GM19238 (cell line): ENCODE measurements at regions not wholly inside any gene's neighbourhood (a gene's known extent, or its start where the extent isn't known, plus 50 kb on each side); places are given as distances from the start of the nearest gene placed in this dataset.

Experiments
- DNase-seq: peaks from one replicate; pipeline ENCODE4 v3.0.0; 2011; ENCODE audit warnings: low spot score; ENCODE audit not compliant: insufficient read length

DNA sequence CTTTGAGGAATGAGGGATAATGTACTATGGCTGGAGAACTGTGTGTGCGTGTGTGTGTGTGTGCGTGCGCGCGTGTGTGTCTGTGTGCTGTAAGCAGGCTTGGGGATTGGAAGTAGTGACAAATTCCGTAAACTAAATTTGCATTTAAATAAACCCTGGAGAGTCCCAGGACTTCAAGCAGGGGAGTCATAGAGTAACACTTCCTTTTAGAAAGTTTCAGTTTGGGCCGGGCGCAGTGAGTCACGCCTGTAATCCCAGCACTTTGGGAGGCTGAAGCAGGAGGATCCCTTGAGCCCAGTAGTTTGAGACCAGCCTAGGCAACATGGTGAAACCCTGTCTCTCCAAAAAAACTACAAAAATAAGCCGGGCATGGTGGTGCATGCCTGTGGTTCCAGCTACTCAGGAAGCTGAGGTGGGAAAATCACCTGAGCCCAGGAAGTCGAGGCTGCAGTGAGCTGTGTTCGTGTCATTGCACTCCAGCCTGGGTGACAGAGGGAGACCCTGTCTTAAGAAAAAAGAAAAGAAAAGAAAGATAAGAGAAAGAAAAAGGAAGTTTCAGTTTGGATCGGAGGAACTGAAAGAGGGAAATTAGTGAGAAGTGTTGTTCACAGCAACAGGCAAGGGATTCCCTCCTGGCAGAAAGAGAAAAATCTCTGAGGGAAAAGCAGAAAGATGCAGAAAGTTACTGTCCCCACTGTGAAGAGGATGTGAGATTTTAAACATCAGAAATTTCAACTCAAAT is 222.7 kb upstream of the SOX5 start:
- DNase-seq, result no peak

DNA sequence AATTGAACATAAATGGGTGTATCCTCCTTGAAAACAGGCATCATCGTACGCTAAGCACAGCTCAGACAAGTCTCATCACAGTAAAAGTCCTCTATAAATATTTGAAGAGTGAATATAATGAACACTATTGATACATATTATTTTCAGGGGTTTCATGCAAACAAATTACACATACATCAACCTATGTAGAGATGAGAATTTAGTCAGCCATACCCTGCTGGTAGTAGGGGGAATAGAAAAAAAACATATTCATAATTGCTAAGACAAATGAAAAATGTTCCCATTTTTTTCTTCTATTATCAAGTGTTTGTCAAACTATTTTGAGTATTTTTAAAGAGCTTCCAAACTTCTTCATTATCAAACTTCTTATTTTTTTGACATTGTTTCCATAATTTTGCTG is 205.6 kb upstream of the SOX5 start:
- DNase-seq, result no peak

GRCh38 chr12:24153079-24153478 is 203.6 kb upstream of the SOX5 start:
- DNase-seq, result no peak

- DNase-seq, result no peak
Observed at GRCh38 chr12:24152270-24152669, 202.8 kb upstream of the SOX5 start.

GRCh38 chr12:24143928-24144327 is 194.5 kb upstream of the SOX5 start:
- no peak for DNase-seq

GRCh38 chr12:24139035-24139434 is 189.6 kb upstream of the SOX5 start:
- no peak for DNase-seq

DNA sequence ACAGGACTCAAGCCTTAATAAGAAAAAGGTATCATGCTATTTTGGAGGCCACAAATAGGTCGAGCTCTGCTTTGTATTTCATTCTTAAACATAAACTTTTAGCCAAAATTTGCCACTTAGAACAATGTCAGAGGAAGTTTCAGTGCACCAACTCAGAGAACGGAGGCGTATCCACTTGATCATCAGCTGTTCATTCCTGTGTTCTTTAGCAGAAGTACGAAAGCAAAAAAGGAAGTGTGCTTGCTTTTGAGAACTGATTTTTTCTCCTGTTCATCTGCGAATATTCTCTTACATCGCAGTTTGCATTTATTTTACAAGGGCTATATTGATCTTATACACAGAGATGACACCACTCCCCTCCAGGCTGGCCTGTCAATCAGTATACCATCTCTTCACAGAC is 188.6 kb upstream of the SOX5 start:
- no peak for DNase-seq

DNA sequence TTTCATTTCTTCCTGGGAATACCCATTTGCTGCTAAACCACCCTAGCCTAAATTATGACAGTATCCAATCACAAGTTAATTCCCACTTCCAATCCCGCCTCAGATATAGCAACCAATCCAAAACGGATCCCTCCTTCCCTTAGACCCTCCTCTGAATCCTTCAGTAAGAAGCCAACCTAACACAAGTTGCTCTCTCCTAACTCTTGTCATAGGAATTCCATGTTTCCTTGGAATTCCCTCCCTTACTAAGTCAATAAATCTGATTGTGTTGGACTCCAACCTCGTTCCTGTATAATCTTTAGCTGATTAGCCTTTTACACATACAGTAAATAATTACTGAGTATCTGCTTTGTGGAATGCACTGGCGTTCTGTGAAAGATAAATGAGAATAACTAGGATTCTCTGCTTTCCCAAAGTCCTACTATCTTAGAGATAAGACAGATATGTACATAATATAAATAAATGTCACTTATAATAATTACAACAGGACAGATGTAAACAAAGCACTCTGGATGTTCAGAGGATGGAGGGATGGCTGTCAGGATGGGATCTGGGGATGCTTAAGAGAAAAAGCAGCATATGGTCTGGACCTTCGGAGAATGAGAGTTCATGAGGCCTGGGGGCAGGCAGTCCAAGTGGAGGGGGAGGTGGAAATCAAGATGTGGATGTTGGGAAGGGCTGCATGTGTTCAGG is 185.8 kb upstream of the SOX5 start:
- DNase-seq, result no peak

- no peak for DNase-seq
Observed at GRCh38 chr12:24134092-24134491, 184.6 kb upstream of the SOX5 start.

- DNase-seq, result no peak
Observed at GRCh38 chr12:24133384-24133783, 183.9 kb upstream of the SOX5 start.

GRCh38 chr12:24127919-24128721 is 178.7 kb upstream of the SOX5 start:
- DNase-seq, result no peak

GRCh38 chr12:24125280-24125679 is 175.8 kb upstream of the SOX5 start:
- no peak for DNase-seq

DNA sequence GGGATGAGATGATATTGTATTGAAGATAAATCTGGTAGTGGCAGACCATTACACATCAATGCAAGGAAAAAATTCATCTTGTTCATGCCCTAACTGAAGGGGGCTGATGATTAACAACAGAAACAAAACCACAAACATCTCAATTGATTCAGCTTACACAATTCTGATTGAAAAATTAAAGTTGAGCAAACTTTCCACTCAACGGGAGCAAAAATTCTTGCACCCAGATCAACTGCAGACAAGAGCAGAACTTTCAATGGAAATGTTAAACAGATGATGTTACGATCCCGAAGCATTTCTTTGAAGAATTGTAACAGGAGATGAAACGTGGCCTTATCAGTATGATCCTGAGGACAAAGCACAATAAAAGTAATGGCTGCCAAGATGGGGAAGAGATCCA is 172.4 kb upstream of the SOX5 start:
- no peak for DNase-seq

- DNase-seq, result no peak
Observed at GRCh38 chr12:24118668-24119067, 169.2 kb upstream of the SOX5 start.

DNA sequence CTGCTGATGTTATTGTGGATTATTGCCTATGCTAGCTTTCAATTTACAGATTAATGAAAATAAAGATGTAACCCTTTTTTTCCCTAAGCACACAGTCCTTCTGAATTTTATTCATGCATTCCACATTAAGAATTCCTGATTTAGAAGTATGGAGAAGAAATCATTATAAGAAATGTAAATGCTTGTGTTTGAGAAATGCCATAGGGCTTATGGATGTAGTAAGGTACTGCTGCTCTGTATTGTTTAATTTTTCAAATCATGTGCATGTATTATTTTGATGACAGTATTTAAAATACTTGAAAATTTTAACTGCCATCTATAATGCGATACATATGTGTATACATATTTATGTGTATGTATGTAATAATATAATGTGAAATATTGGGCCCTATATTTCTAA is 167.1 kb upstream of the SOX5 start:
- no peak for DNase-seq

DNA sequence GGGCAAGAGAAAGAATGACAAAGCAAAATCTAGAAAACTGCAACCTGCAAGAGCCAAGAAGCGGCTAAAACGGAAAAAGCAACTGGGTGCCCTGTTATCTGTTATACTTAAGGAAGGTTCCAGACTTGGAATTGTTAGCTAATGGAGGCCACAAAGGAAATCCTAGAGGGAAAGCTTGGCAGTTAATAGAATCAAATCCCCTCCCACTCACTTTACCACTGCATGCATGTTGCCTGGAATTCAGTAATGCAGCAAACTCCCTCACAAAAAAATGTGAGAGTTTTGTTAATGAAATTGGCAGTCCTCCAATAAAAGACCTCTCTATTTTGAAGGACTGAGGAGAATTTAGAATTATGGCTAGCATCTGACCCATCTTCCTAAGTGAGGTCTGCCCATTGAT is 164.2 kb upstream of the SOX5 start:
- DNase-seq, result no peak

DNA sequence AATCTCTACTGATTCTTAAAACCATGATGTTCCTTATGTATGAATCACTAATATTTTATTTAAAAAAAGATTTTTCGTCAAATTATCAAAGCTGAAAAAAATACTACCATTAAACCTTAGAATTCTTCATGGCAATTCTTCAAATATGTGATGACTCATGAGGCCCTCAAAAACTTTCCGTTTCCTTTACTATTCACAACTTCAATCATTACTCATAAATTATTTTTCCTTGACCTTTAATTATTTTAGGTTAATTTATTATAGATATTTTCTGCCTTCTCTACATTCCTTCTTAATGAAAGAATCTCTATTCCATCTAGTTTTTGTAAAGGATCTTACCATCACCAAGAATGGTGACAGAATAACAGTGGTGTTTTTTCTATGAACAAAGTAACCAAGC is 162.1 kb upstream of the SOX5 start:
- DNase-seq, result no peak

GRCh38 chr12:24111086-24111485 is 161.6 kb upstream of the SOX5 start:
- DNase-seq, result no peak

GRCh38 chr12:24109381-24110039 is 160.0 kb upstream of the SOX5 start:
- peak; percentile 10 for DNase-seq

GRCh38 chr12:24102676-24103075 is 153.2 kb upstream of the SOX5 start:
- DNase-seq, result no peak

DNA sequence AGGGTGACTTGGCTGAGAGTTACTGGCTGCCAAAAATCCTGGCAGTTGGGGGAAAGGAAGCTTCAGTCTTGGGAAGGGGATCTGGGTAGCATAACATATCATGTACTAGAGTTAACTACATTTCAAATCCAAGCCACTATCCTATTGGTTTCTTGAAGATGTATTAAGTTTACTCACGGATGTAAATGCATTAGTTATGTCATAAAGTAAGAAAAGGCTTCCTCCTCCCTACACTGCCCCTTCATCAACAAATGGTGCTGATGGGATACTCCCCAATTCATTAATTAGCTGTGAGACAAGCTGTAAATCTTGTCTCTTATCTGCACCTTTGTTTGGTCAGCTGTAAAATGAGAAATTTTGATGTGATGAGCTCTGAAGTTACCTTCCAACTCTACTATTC is 150.1 kb upstream of the SOX5 start:
- DNase-seq, result no peak

GRCh38 chr12:24095245-24095644 is 145.8 kb upstream of the SOX5 start:
- DNase-seq, result no peak
